ENCODE measurements at regions not wholly inside any gene's neighbourhood (a gene's known extent, or its start where the extent isn't known, plus 50 kb on each side); places are given as distances from the start of the nearest gene placed in this dataset.
A peak's percentile ranks its signal among the peaks of the same experiment; 100 is the strongest.

GRCh38 chr15:29364426-29365078 lies 94.9 kb upstream of the NSMCE3 start:
- TF ChIP-seq CTCF (optimal IDR thresholded peaks at IDR 0.05 in 1 of 3, IDR thresholded peaks at IDR 0.05 in 1 of 3, conservative IDR thresholded peaks at IDR 0.05 in 1 of 3; ENCODE audit: extremely low read depth in 1 of 3, insufficient read depth in 2 of 3, low read length in 3 of 3): peak in 2 of 3 experiments; percentile 19 to 29
- TF ChIP-seq EZH2 (IDR thresholded peaks at IDR 0.05; ENCODE audit: low read length): no peak
